ENCODE measurements at regions not wholly inside any gene's neighbourhood (a gene's known extent, or its start where the extent isn't known, plus 50 kb on each side); places are given as distances from the start of the nearest gene placed in this dataset.
"Not testable (repeated sequence)": the region's sequence is repeated elsewhere in the genome, so short reads cannot be mapped to it uniquely, and the experiment has no call there.

- no CpG with 5 or more reads among the region's 4 CpGs for WGBS (ENCODE audit: extremely low coverage, insufficient read length, low lambda C conversion rate)
- peaks cover 1% of the 10 kb centered on the region; the same call in 1 of the 2 replicates for H3K27me3 Mint-ChIP-seq (ENCODE audit: low read depth)
- H2AFZ ChIP-seq (ENCODE audit: low read length), result no peak overlapping the region
Measured at GRCh38 chr6:106724337-106724736, 95.0 kb downstream of the QRSL1 start.

DNA sequence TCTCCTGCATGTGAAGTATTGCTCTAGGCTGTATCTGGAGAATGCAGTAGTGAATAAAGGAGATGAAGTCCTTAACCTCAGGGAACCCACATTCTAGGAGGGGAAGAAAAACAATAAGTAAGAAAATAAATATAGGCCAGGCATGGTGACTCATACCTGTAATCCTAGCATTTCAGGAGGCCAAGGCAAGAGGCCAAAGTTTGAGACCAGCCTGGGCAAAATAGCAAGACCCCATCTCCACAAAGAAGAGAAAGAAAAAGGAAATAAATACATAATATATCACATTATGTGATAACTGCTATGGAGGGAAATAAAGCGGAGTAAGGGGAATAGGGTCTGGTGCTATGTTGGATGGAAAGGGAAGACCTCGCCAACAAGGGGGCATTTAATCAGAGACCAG is 94.0 kb downstream of the QRSL1 start:
- not testable (repeated sequence) for H3K4me2 ChIP-seq (ENCODE audit: insufficient read depth, insufficient read length, low read length); H3K9ac ChIP-seq (ENCODE audit: extremely low read depth, insufficient read length, low read length); H3K4me1 Mint-ChIP-seq; H3K27ac ChIP-seq (ENCODE audit: insufficient read length, low read depth, low read length); H2BK15ac ChIP-seq (ENCODE audit: low read depth, low read length); H4K20me1 ChIP-seq (ENCODE audit: control insufficient read depth, insufficient read depth, insufficient read length); H2AFZ ChIP-seq (ENCODE audit: low read length); DNase-seq; H3K4me3 Mint-ChIP-seq; H3K27ac Mint-ChIP-seq; H2BK20ac ChIP-seq (ENCODE audit: low read depth, low read length, poor library complexity, severe bottlenecking); H2BK12ac ChIP-seq (ENCODE audit: insufficient read length, low read depth, low read length); H4K91ac ChIP-seq (ENCODE audit: insufficient read length, low read depth, low read length); H3K36me3 Mint-ChIP-seq (ENCODE audit: insufficient read depth in 1 of 3, low read depth in 3 of 3); H3K79me1 ChIP-seq (ENCODE audit: insufficient read depth, low read depth, low read length, poor library complexity, severe bottlenecking); H3K4ac ChIP-seq (ENCODE audit: low read depth, low read length); H3K9me3 Mint-ChIP-seq; H3K14ac ChIP-seq (ENCODE audit: insufficient read depth, low read length); H3K23me2 ChIP-seq (ENCODE audit: insufficient read length, low read depth, low read length, poor library complexity, severe bottlenecking); H3K56ac ChIP-seq (ENCODE audit: insufficient read length, low read depth, low read length); H2AK5ac ChIP-seq (ENCODE audit: insufficient read length, low read length); H4K5ac ChIP-seq (ENCODE audit: insufficient read length, low read depth, low read length); H3K4me1 ChIP-seq (ENCODE audit: insufficient read depth, low read length); H3K27me3 ChIP-seq (ENCODE audit: insufficient read depth, low read length); H2BK5ac ChIP-seq (ENCODE audit: insufficient read length, low read length); H3K23ac ChIP-seq (ENCODE audit: insufficient read length, low read depth, low read length); H3K79me2 ChIP-seq (ENCODE audit: insufficient read depth, low read length); H3T11ph ChIP-seq (ENCODE audit: low read length); H3K27me3 Mint-ChIP-seq (ENCODE audit: low read depth); H2BK120ac ChIP-seq (ENCODE audit: low read depth, low read length, poor library complexity, severe bottlenecking); H3K18ac ChIP-seq (ENCODE audit: insufficient read length, low read depth, low read length); H4K8ac ChIP-seq (replicated peaks; ENCODE audit: insufficient read length, low read depth, low read length); H3K9me3 ChIP-seq (ENCODE audit: control insufficient read depth, low read depth, low read length)
- WGBS (ENCODE audit: extremely low coverage, insufficient read length, low lambda C conversion rate), result no CpG with 5 or more reads among the region's 2 CpGs

More at GRCh38 chr6:106724337-106724736, 95.0 kb downstream of the QRSL1 start:
- TF ChIP-seq CTCF (conservative IDR thresholded peaks at IDR 0.05), result no peak
- Histone ChIP-seq H3K4me1 (ENCODE audit: insufficient read depth, low read length) (no peaks in the 10 kb centered on the region), H2BK5ac (ENCODE audit: insufficient read length, low read length) (no peak overlapping the region), H4K20me1 (ENCODE audit: control insufficient read depth, insufficient read depth, insufficient read length) (no peaks in the 10 kb centered on the region), H3K18ac (ENCODE audit: insufficient read length, low read depth, low read length) (no peak overlapping the region), H4K8ac (replicated peaks; ENCODE audit: insufficient read length, low read depth, low read length) (no peak overlapping the region), H2BK15ac (ENCODE audit: low read depth, low read length) (no peak overlapping the region), H2BK120ac (ENCODE audit: low read depth, low read length, poor library complexity, severe bottlenecking) (no peak overlapping the region), H2AK5ac (ENCODE audit: insufficient read length, low read length) (no peak overlapping the region), H3K4ac (ENCODE audit: low read depth, low read length) (no peak overlapping the region), H3K23me2 (ENCODE audit: insufficient read length, low read depth, low read length, poor library complexity, severe bottlenecking) (no peaks in the 10 kb centered on the region), H3K4me2 (ENCODE audit: insufficient read depth, insufficient read length, low read length) (no peak overlapping the region), H3K56ac (ENCODE audit: insufficient read length, low read depth, low read length) (no peak overlapping the region), H3K27me3 (ENCODE audit: insufficient read depth, low read length) (no peaks in the 10 kb centered on the region), H3K14ac (ENCODE audit: insufficient read depth, low read length) (no peak overlapping the region), H2BK12ac (ENCODE audit: insufficient read length, low read depth, low read length) (no peak overlapping the region), H2BK20ac (ENCODE audit: low read depth, low read length, poor library complexity, severe bottlenecking) (no peak overlapping the region), H3T11ph (ENCODE audit: low read length) (no peak overlapping the region), H3K9me3 (ENCODE audit: control insufficient read depth, low read depth, low read length) (no peaks in the 10 kb centered on the region), H3K23ac (ENCODE audit: insufficient read length, low read depth, low read length) (no peak overlapping the region), H3K79me1 (ENCODE audit: insufficient read depth, low read depth, low read length, poor library complexity, severe bottlenecking) (no peaks in the 10 kb centered on the region), H3K79me2 (ENCODE audit: insufficient read depth, low read length) (no peaks in the 10 kb centered on the region), H3K9ac (ENCODE audit: extremely low read depth, insufficient read length, low read length) (no peak overlapping the region), H3K27ac (ENCODE audit: insufficient read length, low read depth, low read length) (no peak overlapping the region), H4K91ac (ENCODE audit: insufficient read length, low read depth, low read length) (no peak overlapping the region), H4K5ac (ENCODE audit: insufficient read length, low read depth, low read length) (no peak overlapping the region)
- no peak for DNase-seq
- Mint-ChIP-seq H3K4me1 (peaks cover 6 to 7% of the 10 kb centered on the region in 2 experiments), H3K9me3 (no peaks in the 10 kb centered on the region), H3K36me3 (ENCODE audit: insufficient read depth in 1 of 3, low read depth in 3 of 3) (no peaks in the 10 kb centered on the region; a peak in 1 of 7 replicates), H3K4me3 (no peak overlapping the region), H3K27ac (no peak overlapping the region)

All from H9 (cell line).